ENCODE measurements at regions not wholly inside any gene's neighbourhood (a gene's known extent, or its start where the extent isn't known, plus 50 kb on each side); places are given as distances from the start of the nearest gene placed in this dataset.
"Not testable (repeated sequence)": the region's sequence is repeated elsewhere in the genome, so short reads cannot be mapped to it uniquely, and the experiment has no call there.

- not testable (repeated sequence) for TF ChIP-seq POLR2A, CTCF, POLR2AphosphoS5, EP300 (IDR thresholded peaks at IDR 0.05)
Measured at GRCh38 chr2:7657526-7657925, 740.3 kb downstream of the RNF144A start.
